Activated naive CD4-positive, alpha-beta T cell treated with anti-CD3 and anti-CD28 coated beads, Interleukin-2, amount 10 ng/mL, durations not matched to agents 7 days and 5 days (primary cell): ENCODE measurements at regions not wholly inside any gene's neighbourhood (a gene's known extent, or its start where the extent isn't known, plus 50 kb on each side); places are given as distances from the start of the nearest gene placed in this dataset.

ENCODE experiments used
- CTCF ChIA-PET: fragments of 350-600 bp; sonication (Branson Sonifier 250); formaldehyde crosslinking; loops from one replicate; lab custom pipeline; 2021; ENCODE audit warnings: antibody characterized with exemption; lab: Charles Lee
- DNase-seq: peaks from one replicate; pipeline ENCODE4 v3.0.0-alpha.2; 2020
- H3K27ac Mint-ChIP-seq: one replicate; pipeline ENCODE4 v1.8.0; 2021; ENCODE audit warnings: mild to moderate bottlenecking, moderate library complexity, mixed read lengths
- H3K27me3 Mint-ChIP-seq: one replicate; pipeline ENCODE4 v1.8.0; 2021; ENCODE audit warnings: mild to moderate bottlenecking, mixed read lengths
- H3K36me3 Mint-ChIP-seq: one replicate; pipeline ENCODE4 v1.8.0; 2021; ENCODE audit warnings: mixed read lengths
- H3K4me1 Mint-ChIP-seq: one replicate; pipeline ENCODE4 v1.8.0; 2021; ENCODE audit warnings: mixed read lengths
- H3K4me3 Mint-ChIP-seq: one replicate; pipeline ENCODE4 v1.8.0; 2021; ENCODE audit warnings: mild to moderate bottlenecking, moderate library complexity, mixed read lengths
- H3K9me3 Mint-ChIP-seq: one replicate; pipeline ENCODE4 v1.8.0; 2021; ENCODE audit warnings: mixed read lengths

GRCh38 chr21:25373126-25374082 is 233.9 kb downstream of the MRPL39 start:
- Mint-ChIP-seq H3K36me3 (no peaks in the 10 kb centered on the region), H3K4me1 (peaks cover 9% of the 10 kb centered on the region), H3K27ac (no peak overlapping the region), H3K4me3 (no peak overlapping the region), H3K27me3 (peaks cover 8% of the 10 kb centered on the region), H3K9me3 (peaks cover 2% of the 10 kb centered on the region)
- no peak for DNase-seq
- CTCF ChIA-PET: no interaction called here

DNA sequence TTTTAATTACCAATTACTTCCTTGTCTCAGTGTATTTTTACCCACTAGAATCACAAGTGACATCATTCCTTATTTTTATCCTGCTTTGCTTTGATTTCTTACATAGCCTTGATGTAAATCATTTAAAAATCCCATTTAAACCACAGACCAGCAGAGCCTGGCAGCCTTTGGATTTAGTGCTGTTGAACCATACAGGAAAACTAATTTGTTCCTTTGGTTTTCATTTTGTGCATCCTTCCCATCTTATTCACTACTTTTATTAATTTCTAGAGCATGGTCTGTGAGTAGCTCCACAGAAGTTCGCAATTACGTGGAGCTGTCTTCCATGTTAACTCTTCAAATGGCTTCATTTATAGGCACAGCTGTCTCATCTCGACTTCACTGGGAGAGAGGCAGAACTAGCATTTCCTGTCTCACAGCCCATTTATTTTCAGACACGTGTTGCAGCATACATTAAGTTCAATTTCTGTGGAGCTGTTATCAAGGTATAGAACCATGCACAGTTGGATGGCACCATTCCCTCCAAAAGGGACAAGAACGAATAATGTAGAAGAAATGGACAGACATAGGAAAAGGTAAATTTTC is 235.3 kb downstream of the MRPL39 start:
- Mint-ChIP-seq H3K9me3 (no peaks in the 10 kb centered on the region), H3K27ac (no peak overlapping the region), H3K4me1 (peaks cover under 1% of the 10 kb centered on the region), H3K27me3 (peaks cover 12% of the 10 kb centered on the region), H3K4me3 (no peak overlapping the region), H3K36me3 (no peaks in the 10 kb centered on the region)
- DNase-seq: no peak
- CTCF ChIA-PET: no interaction called here

GRCh38 chr21:25370311-25370744 is 237.0 kb downstream of the MRPL39 start:
- CTCF ChIA-PET: interaction anchor here (1.2 to 2.2 kb wide), 3 partner anchors 9 to 16 kb away, joined by 3 to 5 read pairs (median 4); no protein-coding TSS in a partner anchor
- H3K27ac Mint-ChIP-seq: no peak overlapping the region

GRCh38 chr21:25369524-25370300 is 237.6 kb downstream of the MRPL39 start:
- Mint-ChIP-seq H3K4me1 (no peaks in the 10 kb centered on the region), H3K27me3 (peaks cover 12% of the 10 kb centered on the region)
- CTCF ChIA-PET: interaction anchor here (0.9 to 2.2 kb wide), 4 partner anchors 9 to 19 kb away, joined by 4 to 5 read pairs (median 5); no protein-coding TSS in a partner anchor

More at GRCh38 chr21:25370311-25370744, 237.0 kb downstream of the MRPL39 start:
- Mint-ChIP-seq H3K36me3 (no peaks in the 10 kb centered on the region), H3K4me1 (no peaks in the 10 kb centered on the region), H3K4me3 (no peak overlapping the region), H3K9me3 (no peaks in the 10 kb centered on the region), H3K27me3 (peaks cover 12% of the 10 kb centered on the region)
- DNase-seq: no peak

GRCh38 chr21:25368531-25368930 is 238.8 kb downstream of the MRPL39 start:
- Mint-ChIP-seq H3K27ac (no peak overlapping the region), H3K4me3 (no peak overlapping the region), H3K4me1 (no peaks in the 10 kb centered on the region), H3K36me3 (no peaks in the 10 kb centered on the region), H3K27me3 (peaks cover 8% of the 10 kb centered on the region), H3K9me3 (no peaks in the 10 kb centered on the region)
- no peak for DNase-seq
- CTCF ChIA-PET: interaction anchor here (1.1 to 2.2 kb wide), 2 partner anchors 11 to 16 kb away, joined by 4 to 5 read pairs; no protein-coding TSS in a partner anchor

More at GRCh38 chr21:25369524-25370300, 237.6 kb downstream of the MRPL39 start:
- H3K9me3 Mint-ChIP-seq: no peaks in the 10 kb centered on the region
- DNase-seq: no peak
- H3K4me3 Mint-ChIP-seq: no peak overlapping the region
- H3K27ac Mint-ChIP-seq: no peak overlapping the region
- H3K36me3 Mint-ChIP-seq: no peaks in the 10 kb centered on the region

DNA sequence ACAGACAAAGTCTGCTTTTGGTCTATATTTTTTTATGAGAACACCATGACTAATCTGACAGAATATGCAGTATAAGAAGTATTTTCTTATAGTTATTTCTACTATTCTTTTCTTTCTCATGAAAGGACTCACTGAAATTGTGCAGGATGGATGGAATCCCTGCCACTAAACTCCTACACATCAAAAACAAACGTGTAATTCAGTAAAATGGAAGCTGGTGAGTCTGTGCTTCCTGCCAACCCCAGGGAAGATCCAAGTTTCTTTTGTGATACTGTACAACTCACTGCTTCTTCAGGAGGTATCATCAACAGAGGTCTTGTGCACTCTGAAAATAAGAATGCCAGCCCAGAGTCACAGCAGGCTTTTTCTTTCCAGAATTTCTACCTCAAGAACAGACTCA is 241.2 kb downstream of the MRPL39 start:
- no peak overlapping the region for H3K27ac Mint-ChIP-seq
- H3K4me1 Mint-ChIP-seq: no peaks in the 10 kb centered on the region
- no peak overlapping the region for H3K4me3 Mint-ChIP-seq
- H3K27me3 Mint-ChIP-seq: peaks cover 8% of the 10 kb centered on the region
- no peak for DNase-seq
- no peaks in the 10 kb centered on the region for H3K9me3 Mint-ChIP-seq
- no peaks in the 10 kb centered on the region for H3K36me3 Mint-ChIP-seq
- CTCF ChIA-PET: no interaction called here

GRCh38 chr21:25362375-25363267 is 244.7 kb downstream of the MRPL39 start:
- no peaks in the 10 kb centered on the region for H3K9me3 Mint-ChIP-seq
- H3K36me3 Mint-ChIP-seq: no peaks in the 10 kb centered on the region
- no peak overlapping the region for H3K4me3 Mint-ChIP-seq
- no peak overlapping the region for H3K27ac Mint-ChIP-seq
- peaks cover 3% of the 10 kb centered on the region for H3K27me3 Mint-ChIP-seq
- no peak for DNase-seq
- CTCF ChIA-PET: interaction anchor here (0.6 kb wide), 1 partner anchor 345 kb away, joined by 3 read pairs; no protein-coding TSS in a partner anchor
- H3K4me1 Mint-ChIP-seq: no peaks in the 10 kb centered on the region

GRCh38 chr21:25361765-25362164 is 245.5 kb downstream of the MRPL39 start:
- Mint-ChIP-seq H3K9me3 (no peaks in the 10 kb centered on the region), H3K4me1 (no peaks in the 10 kb centered on the region), H3K27ac (no peak overlapping the region), H3K27me3 (no peaks in the 10 kb centered on the region), H3K4me3 (no peak overlapping the region), H3K36me3 (no peaks in the 10 kb centered on the region)
- DNase-seq: no peak
- CTCF ChIA-PET: interaction anchor here (1.2 to 1.3 kb wide), 2 partner anchors 8 to 24 kb away, joined by 5 read pairs; no protein-coding TSS in a partner anchor

DNA sequence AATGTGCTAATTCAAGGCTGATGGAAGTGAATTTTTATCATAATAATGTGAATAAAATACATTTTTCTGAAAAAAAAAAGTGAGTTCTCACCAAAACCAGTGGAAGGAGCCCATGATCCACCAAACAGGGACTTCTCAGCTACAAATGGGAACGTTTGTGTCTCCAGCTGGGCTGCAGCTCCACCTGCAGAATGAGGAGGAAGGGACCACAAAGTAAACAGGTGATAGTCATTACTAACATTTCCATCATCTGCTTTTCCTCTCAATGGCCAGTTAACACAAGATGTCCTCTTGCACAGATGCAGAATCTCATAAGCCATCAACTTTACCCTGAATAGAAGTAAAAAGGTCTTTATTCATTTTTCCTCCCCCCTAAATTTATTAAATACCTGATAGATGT is 246.2 kb downstream of the MRPL39 start:
- Mint-ChIP-seq H3K27me3 (no peaks in the 10 kb centered on the region), H3K27ac (no peak overlapping the region), H3K4me3 (no peak overlapping the region), H3K4me1 (no peaks in the 10 kb centered on the region), H3K9me3 (no peaks in the 10 kb centered on the region), H3K36me3 (no peaks in the 10 kb centered on the region)
- CTCF ChIA-PET: interaction anchor here (0.6 to 1.9 kb wide), 7 partner anchors 9 to 323 kb away, joined by 3 to 6 read pairs (median 4); no protein-coding TSS in a partner anchor
- DNase-seq: no peak

DNA sequence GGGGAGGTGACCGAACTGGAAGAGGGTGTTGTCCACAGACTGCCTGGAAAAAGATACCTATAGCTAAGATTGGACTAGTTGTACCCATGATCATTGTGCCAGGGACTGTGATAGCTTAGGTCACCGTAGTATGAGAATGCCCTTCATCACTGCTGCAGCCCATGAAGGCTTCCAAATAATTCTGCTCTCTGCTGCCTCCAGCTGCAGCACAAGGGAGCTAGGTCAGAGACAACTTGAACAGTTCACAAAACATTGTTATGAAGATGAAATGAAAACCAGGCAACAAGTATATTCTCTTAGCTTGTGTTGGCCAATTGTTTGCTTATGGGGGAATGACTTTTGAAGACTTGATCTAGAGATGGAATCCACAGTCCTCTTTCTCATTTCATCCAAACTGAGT is 246.7 kb downstream of the MRPL39 start:
- Mint-ChIP-seq H3K4me1 (no peaks in the 10 kb centered on the region), H3K27ac (no peak overlapping the region), H3K36me3 (no peaks in the 10 kb centered on the region), H3K9me3 (no peaks in the 10 kb centered on the region), H3K27me3 (no peaks in the 10 kb centered on the region), H3K4me3 (no peak overlapping the region)
- DNase-seq: no peak
- CTCF ChIA-PET: interaction anchor here (0.8 to 1.9 kb wide), 6 partner anchors 9 to 77 kb away, joined by 3 to 6 read pairs (median 4); no protein-coding TSS in a partner anchor

DNA sequence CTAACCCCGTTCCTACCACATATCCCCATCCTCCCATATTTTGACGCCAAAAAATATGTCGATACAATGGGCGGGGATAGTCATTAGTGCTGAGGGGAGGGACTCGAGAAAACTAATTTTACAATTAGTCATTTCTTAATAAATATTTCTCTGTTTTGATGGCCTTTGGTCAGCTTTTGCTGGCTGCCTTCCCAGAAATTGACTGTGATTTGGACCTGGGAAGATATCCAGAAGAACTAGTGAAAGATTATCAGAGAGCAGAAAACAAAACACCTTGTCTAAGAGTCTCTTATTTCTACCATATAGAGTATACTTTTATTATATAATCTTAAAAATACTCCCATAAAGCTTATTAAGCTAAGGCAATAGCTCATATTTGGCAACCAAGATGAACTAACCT is 247.6 kb downstream of the MRPL39 start:
- DNase-seq: no peak
- Mint-ChIP-seq H3K9me3 (no peaks in the 10 kb centered on the region), H3K4me3 (no peak overlapping the region), H3K4me1 (no peaks in the 10 kb centered on the region), H3K27ac (no peak overlapping the region), H3K27me3 (no peaks in the 10 kb centered on the region), H3K36me3 (no peaks in the 10 kb centered on the region)
- CTCF ChIA-PET: interaction anchor here (1.9 kb wide), 1 partner anchor 9 kb away, joined by 6 read pairs; no protein-coding TSS in a partner anchor

DNA sequence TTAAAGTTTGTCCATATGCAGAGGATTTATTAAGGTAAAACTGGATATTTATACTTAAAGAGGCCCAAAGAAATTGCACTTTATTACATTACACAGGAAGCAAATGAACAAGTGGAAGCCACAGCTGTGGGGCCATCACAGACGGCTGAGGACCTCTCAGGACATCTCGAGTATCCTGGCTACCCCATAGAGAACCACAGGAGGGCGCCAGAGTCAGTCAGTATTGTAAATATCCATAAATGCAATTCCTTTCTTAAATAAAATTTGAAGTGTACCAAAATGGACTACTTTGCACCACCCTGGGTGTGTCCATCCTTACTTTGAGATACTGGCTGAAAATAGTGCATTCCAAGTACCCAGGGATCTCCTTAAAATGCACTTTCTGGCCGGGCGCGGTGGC is 257.2 kb downstream of the MRPL39 start:
- H3K27me3 Mint-ChIP-seq: no peaks in the 10 kb centered on the region
- no peaks in the 10 kb centered on the region for H3K36me3 Mint-ChIP-seq
- peak; percentile 33 for DNase-seq
- CTCF ChIA-PET: interaction anchor here (0.9 to 1.7 kb wide), 5 partner anchors 19 to 72 kb away, joined by 3 to 5 read pairs (median 4); no protein-coding TSS in a partner anchor
- H3K27ac Mint-ChIP-seq: no peak overlapping the region
- H3K9me3 Mint-ChIP-seq: no peaks in the 10 kb centered on the region
- H3K4me1 Mint-ChIP-seq: no peaks in the 10 kb centered on the region
- no peak overlapping the region for H3K4me3 Mint-ChIP-seq
